ENCODE measurements at regions not wholly inside any gene's neighbourhood (a gene's known extent, or its start where the extent isn't known, plus 50 kb on each side); places are given as distances from the start of the nearest gene placed in this dataset.
"Not testable (repeated sequence)": the region's sequence is repeated elsewhere in the genome, so short reads cannot be mapped to it uniquely, and the experiment has no call there.

GRCh38 chr12:83233987-83234386 lies 547.3 kb downstream of the TMTC2 start:
- TF ChIP-seq CTCF (IDR thresholded peaks at IDR 0.05); EZH2 (IDR thresholded peaks at IDR 0.05; ENCODE audit: borderline replicate concordance, insufficient read depth, low read depth, low read length, poor library complexity, severe bottlenecking): not testable (repeated sequence)

All from B cell (primary cell).